A549 (cell line): ENCODE measurements at regions not wholly inside any gene's neighbourhood (a gene's known extent, or its start where the extent isn't known, plus 50 kb on each side); places are given as distances from the start of the nearest gene placed in this dataset.
"Not testable (repeated sequence)": the region's sequence is repeated elsewhere in the genome, so short reads cannot be mapped to it uniquely, and the experiment has no call there.

Experiments used
- ATAC-seq, 2 experiments: fragments of 200-7000 bp in 1 of 2; fragments of >200 bp in 1 of 2; cut with Nextera tagmentation in 1 of 2; cut with Tn5 transposase in 1 of 2; 3 replicates each; pipeline versions ENCODE4 v1.8.0 to v1.9.1; 2018 to 2020; ENCODE audit warnings: mild to moderate bottlenecking in 1 of 2, moderate library complexity in 1 of 2
- CTCF ChIA-PET: fragments of 300-600 bp; sonication (Branson Sonifier 250); formaldehyde crosslinking; extraction: SDS; loops from one replicate; lab custom pipeline; 2021; ENCODE audit warnings: antibody characterized with exemption, inconsistent platforms; lab: Yijun Ruan, JAX
- POLR2A ChIA-PET: fragments of 350-600 bp; formaldehyde crosslinking; extraction: SDS; loops from one replicate; lab custom pipeline; 2021; ENCODE audit warnings: antibody characterized with exemption, inconsistent platforms; lab: Yijun Ruan, JAX
- DNase-seq, 2 experiments: peaks; one replicate each; pipeline versions ENCODE4 v3.0.0 to v3.0.0-alpha.2; 2011 to 2016; ENCODE audit warnings: low read depth in 1 of 2, low spot score in 1 of 2
- FAIRE-seq: peaks from 2 replicates; lab custom pipeline; 2011; peaks lifted over from hg19 to GRCh38; lab: Jason Lieb, UNC
- H3K27ac ChIP-seq, 2 experiments: fragments of >200 bp; sonication (Bioruptor Twin); formaldehyde crosslinking; 3 replicates each; pipeline ENCODE4 v1.5.1; 2016 to 2017
- H3K4me1 ChIP-seq: fragments of >200 bp; sonication (Bioruptor Twin); formaldehyde crosslinking; 3 replicates; pipeline ENCODE4 v1.6.1; 2016
- H3K4me2 ChIP-seq: fragments of >200 bp; sonication (Bioruptor Twin); formaldehyde crosslinking; 3 replicates; pipeline ENCODE4 v1.6.1; 2016
- H3K4me3 ChIP-seq: fragments of >200 bp; sonication (Bioruptor Twin); formaldehyde crosslinking; 3 replicates; pipeline ENCODE4 v1.5.1; 2016
- H3K9me3 ChIP-seq: fragments of >200 bp; sonication (Bioruptor Twin); formaldehyde crosslinking; 3 replicates; pipeline ENCODE4 v1.6.1; 2016
- CEBPB ChIP-seq, 2 experiments: fragments of >200 bp in 1 of 2; sonication (Bioruptor Twin) in 1 of 2; formaldehyde crosslinking in 1 of 2; IDR thresholded peaks; 2 replicates each; pipeline ENCODE4 v1.6.1; 2012 to 2016
- CHD4 ChIP-seq: fragments of 200-600 bp; sonication (generic); IDR thresholded peaks from 2 replicates; pipeline ENCODE4 v1.6.1; 2016; ENCODE audit warnings: antibody characterized with exemption, mild to moderate bottlenecking, borderline replicate concordance
- FOSL2 ChIP-seq, 2 experiments: fragments of 450-650 bp in 1 of 2; fragments of >200 bp in 1 of 2; sonication (Bioruptor Twin) in 1 of 2; formaldehyde crosslinking; IDR thresholded peaks; 2 replicates each; pipeline versions ENCODE4 v1.5.0 to v1.6.1; 2016 to 2020; ENCODE audit warnings: mild to moderate bottlenecking in 1 of 2, moderate library complexity in 1 of 2
- FOXS1 ChIP-seq: fragments of 250-450 bp; sonication (Bioruptor Pico); IDR thresholded peaks from 2 replicates; pipeline ENCODE4 v1.5.0; 2020; ENCODE audit warnings: mild to moderate bottlenecking, moderate library complexity
- HDAC2 ChIP-seq: fragments of 200-600 bp; sonication (generic); IDR thresholded peaks from 2 replicates; pipeline ENCODE4 v1.6.1; 2016
- HES2 ChIP-seq: fragments of >200 bp; sonication (Bioruptor Twin); formaldehyde crosslinking; IDR thresholded peaks from 2 replicates; pipeline ENCODE4 v1.6.1; 2016
- HOXA7 ChIP-seq: fragments of 250-450 bp; sonication (Bioruptor Pico); IDR thresholded peaks from 2 replicates; pipeline ENCODE4 v1.5.0; 2020; ENCODE audit warnings: mild to moderate bottlenecking, moderate library complexity
- JUNB ChIP-seq: fragments of >200 bp; sonication (Bioruptor Twin); formaldehyde crosslinking; IDR thresholded peaks from 2 replicates; pipeline ENCODE4 v1.6.1; 2016
- MAFK ChIP-seq: fragments of 450-650 bp; IDR thresholded peaks from 2 replicates; pipeline ENCODE4 v1.6.1; 2014; ENCODE audit not compliant: partially characterized antibody
- NFE2L2 ChIP-seq: fragments of 150-350 bp; conservative IDR thresholded peaks from 2 replicates; pipeline ENCODE4 v1.6.1; 2014; ENCODE audit warnings: low read length
- NPAS2 ChIP-seq: fragments of 250-450 bp; sonication (Bioruptor Pico); IDR thresholded peaks from 2 replicates; pipeline ENCODE4 v1.8.0; 2022; ENCODE audit warnings: mild to moderate bottlenecking, moderate library complexity, borderline replicate concordance
- NR3C1 ChIP-seq: fragments of >200 bp; sonication (Bioruptor Twin); formaldehyde crosslinking; IDR thresholded peaks from 3 replicates; pipeline ENCODE4 v1.6.1; 2017
- RCOR1 ChIP-seq: fragments of 150-350 bp; IDR thresholded peaks from 2 replicates; pipeline ENCODE4 v1.6.1; 2014; ENCODE audit warnings: antibody characterized with exemption, low read length, low read depth
- REST ChIP-seq: fragments of 200-600 bp; sonication (generic); IDR thresholded peaks from 2 replicates; pipeline ENCODE4 v1.6.1; 2016; ENCODE audit warnings: antibody characterized with exemption, mild to moderate bottlenecking, moderate library complexity
- SMC3 ChIP-seq: fragments of >200 bp; sonication (Bioruptor Twin); formaldehyde crosslinking; IDR thresholded peaks from 3 replicates; pipeline ENCODE4 v1.6.1; 2018; ENCODE audit warnings: inconsistent platforms
- TP53 ChIP-seq: fragments of 250-450 bp; sonication (Bioruptor Pico); IDR thresholded peaks from 2 replicates; pipeline ENCODE4 v1.5.0; 2021; ENCODE audit warnings: mild to moderate bottlenecking, moderate library complexity
- USF2 ChIP-seq: fragments of 450-650 bp; IDR thresholded peaks from 2 replicates; pipeline ENCODE4 v1.6.1; 2014; ENCODE audit warnings: antibody characterized with exemption
- ZFP36 ChIP-seq: fragments of 450-650 bp; IDR thresholded peaks from 2 replicates; pipeline ENCODE4 v1.6.1; 2014; ENCODE audit warnings: borderline replicate concordance; ENCODE audit not compliant: partially characterized antibody
- WGBS: methylation state at CpG from one replicate; pipeline ENCODE4 v1.1.6; 2017; ENCODE audit errors: missing lambda C conversion rate; 5-methylcytosine and 5-hydroxymethylcytosine counted together
- TF ChIP-seq, protein P1 (sequence below): IDR thresholded peaks from 2 replicates; pipeline ENCODE4 v1.6.1; 2012; ENCODE audit warnings: low read depth, borderline replicate concordance

- ChIA-PET CTCF (interaction anchor here (0.7 kb wide), 1 partner anchor 14 kb away, joined by 3 read pairs; no protein-coding TSS in a partner anchor), POLR2A (no interaction called here)
- Histone ChIP-seq H3K4me3 (no peak overlapping the region), H3K4me2 (no peak overlapping the region), H3K27ac (no peak overlapping the region), H3K9me3 (no peaks in the 10 kb centered on the region), H3K4me1 (no peaks in the 10 kb centered on the region)
- DNase-seq (no peak), ATAC-seq (no peak), FAIRE-seq (no peak)
- WGBS, result 66% methylated on average over 4 of the region's 4 CpGs
- TF ChIP-seq TP53 (CRISPR knock-in tag) (no peak), NR3C1 (no peak), SMC3 (no peak), FOSL2 (IDR thresholded peaks at IDR 0.05) (no peak), FOSL2 (CRISPR knock-in tag; IDR thresholded peaks at IDR 0.05) (no peak), HES2 (no peak)
- TF ChIP-seq, protein P1, sequence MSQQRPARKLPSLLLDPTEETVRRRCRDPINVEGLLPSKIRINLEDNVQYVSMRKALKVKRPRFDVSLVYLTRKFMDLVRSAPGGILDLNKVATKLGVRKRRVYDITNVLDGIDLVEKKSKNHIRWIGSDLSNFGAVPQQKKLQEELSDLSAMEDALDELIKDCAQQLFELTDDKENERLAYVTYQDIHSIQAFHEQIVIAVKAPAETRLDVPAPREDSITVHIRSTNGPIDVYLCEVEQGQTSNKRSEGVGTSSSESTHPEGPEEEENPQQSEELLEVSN, result no peak
Measured at GRCh38 chr3:177705976-177706823, 508.9 kb upstream of the TBL1XR1 start.

- H3K4me2 ChIP-seq, H3K4me3 ChIP-seq, H3K27ac ChIP-seq, ATAC-seq, H3K9me3 ChIP-seq, H3K4me1 ChIP-seq, FAIRE-seq, DNase-seq, POLR2A ChIA-PET, CTCF ChIA-PET: not testable (repeated sequence)
- 92% methylated on average over 7 of the region's 7 CpGs for WGBS
- peak; percentile 28 for TF ChIP-seq MAFK
Measured at GRCh38 chr3:177709470-177709869, 512.2 kb upstream of the TBL1XR1 start.

GRCh38 chr3:177710506-177710905 is 513.2 kb upstream of the TBL1XR1 start:
- POLR2A ChIA-PET, result no interaction called here
- FAIRE-seq, result no peak

More at GRCh38 chr3:177710506-177710905, 513.2 kb upstream of the TBL1XR1 start:
- Histone ChIP-seq H3K4me3 (no peak overlapping the region), H3K27ac (no peak overlapping the region), H3K9me3 (no peaks in the 10 kb centered on the region), H3K4me2 (no peak overlapping the region), H3K4me1 (peaks cover 5% of the 10 kb centered on the region; the same call in 2 of the 3 replicates)
- no peak for ATAC-seq
- DNase-seq, result no peak
- CTCF ChIA-PET, result no interaction called here
- TF ChIP-seq ZFP36 (no peak), REST (no peak), HOXA7 (CRISPR knock-in tag) (no peak), NPAS2 (CRISPR knock-in tag) (no peak), CHD4 (no peak), FOXS1 (CRISPR knock-in tag) (no peak), NFE2L2 (no peak), HDAC2 (no peak), CEBPB (IDR thresholded peaks at IDR 0.05) (no peak), SMC3 (no peak), JUNB (no peak), MAFK (no peak), RCOR1 (no peak), USF2 (no peak)
